HCT116 (cell line): ENCODE measurements at regions not wholly inside any gene's neighbourhood (a gene's known extent, or its start where the extent isn't known, plus 50 kb on each side); places are given as distances from the start of the nearest gene placed in this dataset.

Experiments
- ATAC-seq: fragments of 200-7000 bp; cut with Tn5 transposase; 2 replicates; pipeline ENCODE4 v1.9.1; 2020; ENCODE audit warnings: mild to moderate bottlenecking, moderate library complexity
- BruUV-seq: library from RNA; stranded (reverse); fragments of 400-500 nt; replicated peaks from 2 replicates; lab custom pipeline; 2021; lab: Mats Ljungman, UMichigan
- CTCF ChIA-PET: fragments of 300-600 bp; sonication (Branson Sonifier 250); formaldehyde crosslinking; loops from one replicate; lab custom pipeline; 2021; ENCODE audit warnings: antibody characterized with exemption; lab: Charles Lee
- POLR2A ChIA-PET: fragments of 300-600, 350-600 bp; sonication (Branson Sonifier 250); formaldehyde crosslinking; loops from one replicate; lab custom pipeline; 2021; ENCODE audit warnings: antibody characterized with exemption; lab: Charles Lee
- RAD21 ChIA-PET, 2 experiments: fragments of 300-600 bp; sonication (Branson Sonifier 250); formaldehyde crosslinking; loops; one replicate each; lab custom pipeline; 2023; ENCODE audit warnings: low total read pairs in 2 of 2; ENCODE audit not compliant: uncharacterized antibody in 2 of 2, unreplicated experiment in 2 of 2, low non-redundant PET in 1 of 2; lab: Charles Lee
- DNase-seq: peaks from one replicate; pipeline ENCODE4 v3.0.0-alpha.2; 2010; ENCODE audit warnings: low read depth, low spot score
- H2AFZ ChIP-seq: fragments of 200-600 bp; shearing (Covaris generic), sonication (generic); 2 replicates; pipeline ENCODE4 v1.6.1; 2017; ENCODE audit warnings: low read depth, mixed run types, mixed read lengths, antibody characterized with exemption, low read length; ENCODE audit not compliant: poor library complexity, severe bottlenecking
- H3K27ac ChIP-seq: 2 replicates; pipeline ENCODE4 v1.5.1; 2012; ENCODE audit warnings: low read depth, low read length
- H3K27me3 ChIP-seq: fragments of 200-600 bp; sonication (generic); 2 replicates; pipeline ENCODE4 v1.6.1; 2016; ENCODE audit warnings: mixed run types, low read length, mixed read lengths; ENCODE audit not compliant: insufficient read depth
- H3K36me3 ChIP-seq, 2 experiments: fragments of 200-500 bp in 1 of 2; fragments of 200-600 bp in 1 of 2; sonication (Bioruptor generic) in 1 of 2; sonication (generic) in 1 of 2; 2 replicates each; pipeline versions ENCODE4 v1.5.1 to v1.6.1; 2014 to 2016; ENCODE audit warnings: low read length in 2 of 2, inconsistent platforms in 1 of 2, mixed read lengths in 1 of 2, mixed run types in 1 of 2; ENCODE audit not compliant: insufficient read depth in 2 of 2, control insufficient read depth in 1 of 2
- H3K4me1 ChIP-seq, 2 experiments: fragments of 200-600 bp in 1 of 2; sonication (generic) in 1 of 2; 2 replicates each; pipeline versions ENCODE4 v1.5.1 to v1.6.1; 2012 to 2017; ENCODE audit warnings: low read length in 2 of 2, inconsistent platforms in 1 of 2, mild to moderate bottlenecking in 1 of 2, mixed read lengths in 1 of 2, mixed run types in 1 of 2, moderate library complexity in 1 of 2; ENCODE audit not compliant: insufficient read depth in 2 of 2, control insufficient read depth in 1 of 2
- H3K4me2 ChIP-seq: fragments of 200-600 bp; sonication (generic); 2 replicates; pipeline ENCODE4 v1.6.1; 2017; ENCODE audit warnings: mixed run types, low read length, mixed read lengths
- H3K4me3 ChIP-seq, 2 experiments: fragments of 200-600 bp in 1 of 2; sonication (generic) in 1 of 2; replicated peaks in 1 of 2; 2 replicates each; pipeline ENCODE4 v1.5.1; 2011 to 2016; ENCODE audit warnings: low read length in 2 of 2, control low read depth in 1 of 2, low read depth in 1 of 2, mild to moderate bottlenecking in 1 of 2, mixed read lengths in 1 of 2, mixed run types in 1 of 2
- H3K79me2 ChIP-seq: fragments of 200-600 bp; sonication (generic); 2 replicates; pipeline ENCODE4 v1.6.1; 2017; ENCODE audit warnings: mild to moderate bottlenecking, mixed run types, low read length, moderate library complexity, mixed read lengths; ENCODE audit not compliant: insufficient read depth
- H3K9ac ChIP-seq: fragments of 200-600 bp; sonication (generic); 2 replicates; pipeline ENCODE4 v1.6.1; 2016; ENCODE audit warnings: low read length, mixed read lengths
- H3K9me2 ChIP-seq: fragments of 200-600 bp; sonication (generic), shearing (Covaris generic); 2 replicates; pipeline ENCODE4 v1.6.1; 2017; ENCODE audit warnings: mixed run types, mild to moderate bottlenecking, moderate library complexity; ENCODE audit not compliant: insufficient read depth
- H3K9me3 ChIP-seq, 2 experiments: fragments of 200-500 bp in 1 of 2; fragments of 200-600 bp in 1 of 2; sonication (Bioruptor generic) in 1 of 2; sonication (generic) in 1 of 2; 2 replicates each; pipeline ENCODE4 v1.6.1; 2014 to 2017; ENCODE audit warnings: low read length in 2 of 2, mixed read lengths in 2 of 2, inconsistent platforms in 1 of 2, low read depth in 1 of 2, mild to moderate bottlenecking in 1 of 2, mixed run types in 1 of 2, moderate library complexity in 1 of 2; ENCODE audit not compliant: control insufficient read depth in 1 of 2, insufficient read depth in 1 of 2
- H4K20me1 ChIP-seq: fragments of 200-600 bp; sonication (generic), shearing (Covaris generic); 2 replicates; pipeline ENCODE4 v1.6.1; 2017; ENCODE audit warnings: mixed run types, mild to moderate bottlenecking, moderate library complexity; ENCODE audit not compliant: insufficient read depth
- CEBPB ChIP-seq: IDR thresholded peaks from 2 replicates; pipeline ENCODE4 v1.6.1; 2012; ENCODE audit warnings: low read depth
- EGR1 ChIP-seq: IDR thresholded peaks from 2 replicates; pipeline ENCODE4 v1.6.1; 2012; ENCODE audit warnings: low read depth
- JUND ChIP-seq: IDR thresholded peaks from 2 replicates; pipeline ENCODE4 v1.6.1; 2012
- RAD21 ChIP-seq: IDR thresholded peaks from 2 replicates; pipeline ENCODE4 v1.6.1; 2012; ENCODE audit warnings: low read depth, mild to moderate bottlenecking
- SRF ChIP-seq: IDR thresholded peaks from 2 replicates; pipeline ENCODE4 v1.6.1; 2012; ENCODE audit warnings: low read depth
- TCF7L2 ChIP-seq: IDR thresholded peaks from 2 replicates; pipeline ENCODE4 v1.7.0; 2011; ENCODE audit warnings: borderline replicate concordance, inconsistent platforms; ENCODE audit not compliant: insufficient read depth, insufficient read length; ENCODE audit errors: extremely low read depth
- ZNF274 ChIP-seq: fragments of 200-500 bp; sonication (Bioruptor generic); IDR thresholded peaks from 2 replicates; pipeline ENCODE4 v1.6.1; 2014; ENCODE audit warnings: mild to moderate bottlenecking, low read depth, low read length, inconsistent platforms
- intact Hi-C: fragments of 100-400 bp; cut with micrococcal nuclease; formaldehyde crosslinking; loops from 2 replicates; pipeline ENCODE4 v1.10.0; 2022
- TF ChIP-seq, protein P1 (sequence below), 3 experiments: fragments of 200-600 bp in 1 of 3; sonication (generic) in 1 of 3; IDR thresholded peaks in 2 of 3; conservative IDR thresholded peaks in 1 of 3; 2 replicates each; pipeline ENCODE4 v1.5.1; 2012 to 2017; ENCODE audit warnings: low read depth in 2 of 3, low read length in 2 of 3, antibody characterized with exemption in 1 of 3, borderline replicate concordance in 1 of 3, control low read depth in 1 of 3, mild to moderate bottlenecking in 1 of 3, mixed read lengths in 1 of 3, mixed run types in 1 of 3, moderate library complexity in 1 of 3; ENCODE audit not compliant: insufficient read depth in 1 of 3
- TF ChIP-seq, protein P2 (sequence below): IDR thresholded peaks from 2 replicates; pipeline ENCODE4 v1.6.1; 2012; ENCODE audit warnings: low read depth
- TF ChIP-seq, protein P3 (sequence below): IDR thresholded peaks from 2 replicates; pipeline ENCODE4 v1.6.1; 2011; ENCODE audit warnings: mild to moderate bottlenecking, low read length, moderate library complexity; ENCODE audit not compliant: insufficient replicate concordance; ENCODE audit errors: extremely low read depth
- TF ChIP-seq, protein P4 (sequence below): IDR thresholded peaks from 2 replicates; pipeline ENCODE4 v1.6.1; 2012

DNA sequence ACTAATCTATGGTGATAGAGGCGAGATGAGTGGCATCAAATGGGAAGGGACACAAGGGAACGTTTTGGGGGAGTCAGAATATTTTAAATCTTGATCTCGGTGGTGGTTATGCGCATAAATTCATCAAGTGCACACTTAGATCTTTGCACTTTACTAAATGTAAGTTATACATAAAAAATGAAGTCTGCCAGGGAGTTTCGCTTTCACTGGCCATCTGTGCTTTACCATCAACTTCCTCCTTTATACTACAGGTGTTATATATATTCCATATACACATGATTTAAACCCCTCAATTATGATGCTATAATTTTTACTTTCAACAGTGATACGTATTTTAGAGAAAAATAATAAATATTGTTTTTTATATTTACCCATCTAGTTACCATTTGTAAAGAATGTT is 97.6 kb upstream of the AKIRIN2 start:
- CTCF ChIA-PET: no interaction called here
- peaks cover 0 to 5% of the 10 kb centered on the region in 2 experiments; a peak in 1 of 4 replicates for H3K4me1 ChIP-seq
- H3K4me3 ChIP-seq: no peak overlapping the region
- no peak for ATAC-seq
- no peaks in the 10 kb centered on the region for H3K79me2 ChIP-seq
- no peaks in the 10 kb centered on the region for H3K27me3 ChIP-seq
- DNase-seq: no peak
- H4K20me1 ChIP-seq: no peaks in the 10 kb centered on the region
- H3K36me3 ChIP-seq: no peaks in the 10 kb centered on the region
- intact Hi-C loops: loop anchor here (10.0 kb wide), 2 partner anchors 405 to 655 kb away; no protein-coding TSS in a partner anchor
- TF ChIP-seq RAD21 (no peak), EGR1 (no peak), ZNF274 (no peak), CEBPB (no peak), TCF7L2 (no peak), SRF (no peak), JUND (no peak)
- TF ChIP-seq, protein P1, sequence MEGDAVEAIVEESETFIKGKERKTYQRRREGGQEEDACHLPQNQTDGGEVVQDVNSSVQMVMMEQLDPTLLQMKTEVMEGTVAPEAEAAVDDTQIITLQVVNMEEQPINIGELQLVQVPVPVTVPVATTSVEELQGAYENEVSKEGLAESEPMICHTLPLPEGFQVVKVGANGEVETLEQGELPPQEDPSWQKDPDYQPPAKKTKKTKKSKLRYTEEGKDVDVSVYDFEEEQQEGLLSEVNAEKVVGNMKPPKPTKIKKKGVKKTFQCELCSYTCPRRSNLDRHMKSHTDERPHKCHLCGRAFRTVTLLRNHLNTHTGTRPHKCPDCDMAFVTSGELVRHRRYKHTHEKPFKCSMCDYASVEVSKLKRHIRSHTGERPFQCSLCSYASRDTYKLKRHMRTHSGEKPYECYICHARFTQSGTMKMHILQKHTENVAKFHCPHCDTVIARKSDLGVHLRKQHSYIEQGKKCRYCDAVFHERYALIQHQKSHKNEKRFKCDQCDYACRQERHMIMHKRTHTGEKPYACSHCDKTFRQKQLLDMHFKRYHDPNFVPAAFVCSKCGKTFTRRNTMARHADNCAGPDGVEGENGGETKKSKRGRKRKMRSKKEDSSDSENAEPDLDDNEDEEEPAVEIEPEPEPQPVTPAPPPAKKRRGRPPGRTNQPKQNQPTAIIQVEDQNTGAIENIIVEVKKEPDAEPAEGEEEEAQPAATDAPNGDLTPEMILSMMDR (IDR thresholded peaks at IDR 0.05 in 2 of 3, conservative IDR thresholded peaks at IDR 0.05 in 1 of 3; ENCODE audit: borderline replicate concordance in 1 of 3, insufficient read depth in 1 of 3, low read depth in 2 of 3, low read length in 2 of 3): no peak
- TF ChIP-seq, protein P2, sequence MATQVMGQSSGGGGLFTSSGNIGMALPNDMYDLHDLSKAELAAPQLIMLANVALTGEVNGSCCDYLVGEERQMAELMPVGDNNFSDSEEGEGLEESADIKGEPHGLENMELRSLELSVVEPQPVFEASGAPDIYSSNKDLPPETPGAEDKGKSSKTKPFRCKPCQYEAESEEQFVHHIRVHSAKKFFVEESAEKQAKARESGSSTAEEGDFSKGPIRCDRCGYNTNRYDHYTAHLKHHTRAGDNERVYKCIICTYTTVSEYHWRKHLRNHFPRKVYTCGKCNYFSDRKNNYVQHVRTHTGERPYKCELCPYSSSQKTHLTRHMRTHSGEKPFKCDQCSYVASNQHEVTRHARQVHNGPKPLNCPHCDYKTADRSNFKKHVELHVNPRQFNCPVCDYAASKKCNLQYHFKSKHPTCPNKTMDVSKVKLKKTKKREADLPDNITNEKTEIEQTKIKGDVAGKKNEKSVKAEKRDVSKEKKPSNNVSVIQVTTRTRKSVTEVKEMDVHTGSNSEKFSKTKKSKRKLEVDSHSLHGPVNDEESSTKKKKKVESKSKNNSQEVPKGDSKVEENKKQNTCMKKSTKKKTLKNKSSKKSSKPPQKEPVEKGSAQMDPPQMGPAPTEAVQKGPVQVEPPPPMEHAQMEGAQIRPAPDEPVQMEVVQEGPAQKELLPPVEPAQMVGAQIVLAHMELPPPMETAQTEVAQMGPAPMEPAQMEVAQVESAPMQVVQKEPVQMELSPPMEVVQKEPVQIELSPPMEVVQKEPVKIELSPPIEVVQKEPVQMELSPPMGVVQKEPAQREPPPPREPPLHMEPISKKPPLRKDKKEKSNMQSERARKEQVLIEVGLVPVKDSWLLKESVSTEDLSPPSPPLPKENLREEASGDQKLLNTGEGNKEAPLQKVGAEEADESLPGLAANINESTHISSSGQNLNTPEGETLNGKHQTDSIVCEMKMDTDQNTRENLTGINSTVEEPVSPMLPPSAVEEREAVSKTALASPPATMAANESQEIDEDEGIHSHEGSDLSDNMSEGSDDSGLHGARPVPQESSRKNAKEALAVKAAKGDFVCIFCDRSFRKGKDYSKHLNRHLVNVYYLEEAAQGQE: no peak
- TF ChIP-seq, protein P3, sequence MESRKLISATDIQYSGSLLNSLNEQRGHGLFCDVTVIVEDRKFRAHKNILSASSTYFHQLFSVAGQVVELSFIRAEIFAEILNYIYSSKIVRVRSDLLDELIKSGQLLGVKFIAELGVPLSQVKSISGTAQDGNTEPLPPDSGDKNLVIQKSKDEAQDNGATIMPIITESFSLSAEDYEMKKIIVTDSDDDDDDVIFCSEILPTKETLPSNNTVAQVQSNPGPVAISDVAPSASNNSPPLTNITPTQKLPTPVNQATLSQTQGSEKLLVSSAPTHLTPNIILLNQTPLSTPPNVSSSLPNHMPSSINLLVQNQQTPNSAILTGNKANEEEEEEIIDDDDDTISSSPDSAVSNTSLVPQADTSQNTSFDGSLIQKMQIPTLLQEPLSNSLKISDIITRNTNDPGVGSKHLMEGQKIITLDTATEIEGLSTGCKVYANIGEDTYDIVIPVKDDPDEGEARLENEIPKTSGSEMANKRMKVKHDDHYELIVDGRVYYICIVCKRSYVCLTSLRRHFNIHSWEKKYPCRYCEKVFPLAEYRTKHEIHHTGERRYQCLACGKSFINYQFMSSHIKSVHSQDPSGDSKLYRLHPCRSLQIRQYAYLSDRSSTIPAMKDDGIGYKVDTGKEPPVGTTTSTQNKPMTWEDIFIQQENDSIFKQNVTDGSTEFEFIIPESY: no peak
- TF ChIP-seq, protein P4, sequence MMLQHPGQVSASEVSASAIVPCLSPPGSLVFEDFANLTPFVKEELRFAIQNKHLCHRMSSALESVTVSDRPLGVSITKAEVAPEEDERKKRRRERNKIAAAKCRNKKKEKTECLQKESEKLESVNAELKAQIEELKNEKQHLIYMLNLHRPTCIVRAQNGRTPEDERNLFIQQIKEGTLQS: no peak
- TF ChIP-seq, all 23 proteins: peak for 0
- BruUV-seq: no TSS peak
- Histone ChIP-seq H3K9me3 (no peaks in the 10 kb centered on the region), H2AFZ (no peak overlapping the region), H3K4me2 (no peak overlapping the region), H3K9me2 (no peaks in the 10 kb centered on the region), H3K9ac (no peak overlapping the region), H3K27ac (no peak overlapping the region)
- RAD21 ChIA-PET: no interaction called here
- POLR2A ChIA-PET: no interaction called here
